ENCODE measurements at regions not wholly inside any gene's neighbourhood (a gene's known extent, or its start where the extent isn't known, plus 50 kb on each side); places are given as distances from the start of the nearest gene placed in this dataset.

GRCh38 chr2:47254464-47254863 is 78.2 kb upstream of the CALM2 start:
- TF ChIP-seq USF1 (IDR thresholded peaks at IDR 0.05) (no peak), RAD21 (IDR thresholded peaks at IDR 0.05; ENCODE audit: low read depth) (no peak), EGR1 (IDR thresholded peaks at IDR 0.05) (no peak), CREB1 (IDR thresholded peaks at IDR 0.05; ENCODE audit: low read depth) (no peak), FOXM1 (IDR thresholded peaks at IDR 0.05; ENCODE audit: borderline replicate concordance, low read depth) (no peak), MAX (IDR thresholded peaks at IDR 0.05) (no peak)

GRCh38 chr2:47253447-47253846 is 77.1 kb upstream of the CALM2 start:
- TF ChIP-seq RAD21 (IDR thresholded peaks at IDR 0.05; ENCODE audit: low read depth) (no peak), USF1 (IDR thresholded peaks at IDR 0.05) (no peak), REST (IDR thresholded peaks at IDR 0.05; ENCODE audit: low read depth) (no peak)

- TF ChIP-seq CREB1 (IDR thresholded peaks at IDR 0.05; ENCODE audit: low read depth): no peak
- TF ChIP-seq ZBTB7A (IDR thresholded peaks at IDR 0.05; ENCODE audit: low read depth): no peak
- TF ChIP-seq REST (IDR thresholded peaks at IDR 0.05; ENCODE audit: low read depth): no peak
- no peak for TF ChIP-seq RAD21 (IDR thresholded peaks at IDR 0.05; ENCODE audit: low read depth)
- no peak for TF ChIP-seq YY1 (IDR thresholded peaks at IDR 0.05; ENCODE audit: low read depth)
- TF ChIP-seq NFIC (IDR thresholded peaks at IDR 0.05): no peak
Measured at GRCh38 chr2:47251404-47251675, 75.0 kb upstream of the CALM2 start.

GRCh38 chr2:47250586-47251403 is 74.5 kb upstream of the CALM2 start:
- TF ChIP-seq TAF1 (IDR thresholded peaks at IDR 0.05; ENCODE audit: low read depth): no peak
- no peak for TF ChIP-seq ZBTB7A (IDR thresholded peaks at IDR 0.05; ENCODE audit: low read depth)
- TF ChIP-seq CREB1 (IDR thresholded peaks at IDR 0.05; ENCODE audit: low read depth): no peak
- peak; percentile 19; the same call in 1 of the 2 replicates for TF ChIP-seq EP300 (IDR thresholded peaks at IDR 0.05; ENCODE audit: borderline replicate concordance)
- peak; percentile 90 for TF ChIP-seq TCF12 (IDR thresholded peaks at IDR 0.05; ENCODE audit: low read depth)
- peak; percentile 87 for TF ChIP-seq NFIC (IDR thresholded peaks at IDR 0.05)
- TF ChIP-seq TEAD4 (IDR thresholded peaks at IDR 0.05): 0 out of 2 replicates have a peak, but pooled peaks have one; percentile 37

GRCh38 chr2:47249931-47250330 is 73.6 kb upstream of the CALM2 start:
- no peak for TF ChIP-seq REST (IDR thresholded peaks at IDR 0.05; ENCODE audit: low read depth)
- TF ChIP-seq TEAD4 (IDR thresholded peaks at IDR 0.05): no peak
- no peak for TF ChIP-seq NFIC (IDR thresholded peaks at IDR 0.05)
- no peak for TF ChIP-seq CEBPB (IDR thresholded peaks at IDR 0.05)
- no peak for TF ChIP-seq TCF12 (IDR thresholded peaks at IDR 0.05; ENCODE audit: low read depth)
- TF ChIP-seq TAF1 (IDR thresholded peaks at IDR 0.05; ENCODE audit: low read depth): no peak
- TF ChIP-seq FOXM1 (IDR thresholded peaks at IDR 0.05; ENCODE audit: borderline replicate concordance, low read depth): no peak
- TF ChIP-seq ZBTB7A (IDR thresholded peaks at IDR 0.05; ENCODE audit: low read depth): no peak

All from Ishikawa (cell line).